IMR-90 (cell line): ENCODE measurements at regions not wholly inside any gene's neighbourhood (a gene's known extent, or its start where the extent isn't known, plus 50 kb on each side); places are given as distances from the start of the nearest gene placed in this dataset.

Experiments
- ATAC-seq: fragments of 200-7000 bp; cut with Tn5 transposase; 2 replicates; pipeline ENCODE4 v1.9.1; 2020; ENCODE audit warnings: low read depth, mild to moderate bottlenecking, moderate library complexity
- BruUV-seq: library from RNA; stranded (reverse); fragments of 400-500 nt; replicated peaks from 2 replicates; lab custom pipeline; 2021; lab: Mats Ljungman, UMichigan
- CTCF ChIA-PET: fragments of 300-600 bp; formaldehyde crosslinking; extraction: SDS; loops from one replicate; lab custom pipeline; 2021; ENCODE audit warnings: antibody characterized with exemption; lab: Yijun Ruan, JAX
- POLR2A ChIA-PET: fragments of 300-600 bp; sonication (Branson Sonifier 250); formaldehyde crosslinking; loops from one replicate; lab custom pipeline; 2022; ENCODE audit warnings: antibody characterized with exemption; ENCODE audit not compliant: unreplicated experiment; lab: Charles Lee
- DNase-seq: peaks from one replicate; pipeline ENCODE4 v3.0.0; 2013
- H2AFZ ChIP-seq: replicated peaks from 2 replicates; pipeline ENCODE3; 2013; ENCODE audit warnings: low read length, mild to moderate bottlenecking; ENCODE audit not compliant: poor library complexity
- H2AK5ac ChIP-seq: 2 replicates; pipeline ENCODE4 v1.6.1; 2013; ENCODE audit warnings: low read depth, low read length, inconsistent platforms
- H2AK9ac ChIP-seq: replicated peaks from 2 replicates; pipeline ENCODE3; 2013; ENCODE audit warnings: mild to moderate bottlenecking, low read depth, low read length, moderate library complexity; ENCODE audit not compliant: poor library complexity
- H2BK120ac ChIP-seq: 2 replicates; pipeline ENCODE4 v1.6.1; 2013; ENCODE audit warnings: low read depth, low read length, inconsistent platforms
- H2BK15ac ChIP-seq: 3 replicates; pipeline ENCODE4 v1.6.1; 2013; ENCODE audit warnings: low read depth, low read length, inconsistent platforms
- H2BK20ac ChIP-seq: 2 replicates; pipeline ENCODE4 v1.6.1; 2013; ENCODE audit warnings: low read depth, mild to moderate bottlenecking, inconsistent platforms, low read length, moderate library complexity
- H2BK5ac ChIP-seq: 2 replicates; pipeline ENCODE4 v1.6.1; 2013; ENCODE audit warnings: mild to moderate bottlenecking, low read depth, low read length, inconsistent platforms; ENCODE audit not compliant: poor library complexity, severe bottlenecking
- H3K14ac ChIP-seq: replicated peaks from 2 replicates; pipeline ENCODE4 v1.6.1; 2013; ENCODE audit warnings: low read depth, low read length, inconsistent platforms
- H3K18ac ChIP-seq: 2 replicates; pipeline ENCODE4 v1.6.1; 2013; ENCODE audit warnings: low read depth, low read length, control low read depth
- H3K23ac ChIP-seq: 2 replicates; pipeline ENCODE4 v1.6.1; 2013; ENCODE audit warnings: low read depth, low read length, inconsistent platforms
- H3K27ac ChIP-seq: 2 replicates; pipeline ENCODE4 v1.5.1; 2013; ENCODE audit warnings: mild to moderate bottlenecking, control low read depth, low read length; ENCODE audit not compliant: insufficient read depth
- H3K27me3 ChIP-seq: 2 replicates; pipeline ENCODE4 v1.6.1; 2013; ENCODE audit warnings: low read length; ENCODE audit not compliant: control insufficient read depth, insufficient read depth
- H3K36me3 ChIP-seq: 2 replicates; pipeline ENCODE4 v1.6.1; 2013; ENCODE audit warnings: low read length, mixed read lengths; ENCODE audit not compliant: control insufficient read depth, insufficient read depth
- H3K4ac ChIP-seq: 2 replicates; pipeline ENCODE4 v1.6.1; 2013; ENCODE audit warnings: low read depth, low read length, inconsistent platforms
- H3K4me1 ChIP-seq: 2 replicates; pipeline ENCODE4 v1.6.1; 2013; ENCODE audit warnings: low read length, mixed read lengths; ENCODE audit not compliant: control insufficient read depth, insufficient read depth
- H3K4me2 ChIP-seq: 2 replicates; pipeline ENCODE4 v1.6.1; 2013; ENCODE audit warnings: low read depth, mild to moderate bottlenecking, control low read depth, low read length, moderate library complexity
- H3K4me3 ChIP-seq: 2 replicates; pipeline ENCODE4 v1.5.1; 2013; ENCODE audit warnings: low read depth, mild to moderate bottlenecking, control low read depth, low read length, moderate library complexity; ENCODE audit not compliant: insufficient read depth
- H3K56ac ChIP-seq: 2 replicates; pipeline ENCODE4 v1.6.1; 2013; ENCODE audit warnings: low read length, inconsistent platforms; ENCODE audit not compliant: insufficient read depth; ENCODE audit errors: extremely low read depth
- H3K79me1 ChIP-seq, 2 experiments: 2 replicates each; pipeline ENCODE4 v1.6.1; 2013; ENCODE audit warnings: low read length in 2 of 2, inconsistent platforms in 1 of 2, low read depth in 1 of 2
- H3K9ac ChIP-seq: 2 replicates; pipeline ENCODE4 v1.6.1; 2013; ENCODE audit warnings: low read depth, low read length, control low read depth
- H3K9me1 ChIP-seq: 2 replicates; pipeline ENCODE4 v1.6.1; 2013; ENCODE audit warnings: low read length, inconsistent platforms; ENCODE audit not compliant: insufficient read depth
- H3K9me3 ChIP-seq: 2 replicates; pipeline ENCODE4 v1.6.1; 2013; ENCODE audit warnings: low read length; ENCODE audit not compliant: control insufficient read depth, insufficient read depth
- H4K20me1 ChIP-seq: 2 replicates; pipeline ENCODE4 v1.6.1; 2013; ENCODE audit warnings: low read length, inconsistent platforms; ENCODE audit not compliant: insufficient read depth
- H4K5ac ChIP-seq: 2 replicates; pipeline ENCODE4 v1.6.1; 2013; ENCODE audit warnings: mild to moderate bottlenecking, low read depth, low read length, control low read depth
- H4K8ac ChIP-seq, 2 experiments: 2 replicates each; pipeline ENCODE4 v1.6.1; 2013; ENCODE audit warnings: low read depth in 2 of 2, low read length in 2 of 2, control low read depth in 1 of 2, inconsistent platforms in 1 of 2
- H4K91ac ChIP-seq: 2 replicates; pipeline ENCODE4 v1.6.1; 2013; ENCODE audit warnings: low read depth, low read length, inconsistent platforms; ENCODE audit not compliant: insufficient read depth
- BHLHE40 ChIP-seq: fragments of 150-350 bp; IDR thresholded peaks from 2 replicates; pipeline ENCODE4 v1.6.1; 2016; ENCODE audit warnings: mild to moderate bottlenecking, low read depth, low read length
- CTCF ChIP-seq: conservative IDR thresholded peaks from 2 replicates; pipeline ENCODE4 v1.5.1; 2012; ENCODE audit warnings: mild to moderate bottlenecking, low read depth, low read length, improper control_type of control experiment
- ELK1 ChIP-seq: fragments of 150-350 bp; IDR thresholded peaks from 2 replicates; pipeline ENCODE4 v1.6.1; 2016; ENCODE audit warnings: low read depth, mild to moderate bottlenecking, low read length, moderate library complexity, borderline replicate concordance
- RAD21 ChIP-seq: IDR thresholded peaks from 2 replicates; pipeline ENCODE4 v1.6.1; 2012; ENCODE audit warnings: low read length, improper control_type of control experiment
- RCOR1 ChIP-seq: IDR thresholded peaks from 2 replicates; pipeline ENCODE4 v1.6.1; 2012; ENCODE audit warnings: mild to moderate bottlenecking, low read length, improper control_type of control experiment; ENCODE audit not compliant: insufficient replicate concordance
- SMC3 ChIP-seq: fragments of 150-350 bp; IDR thresholded peaks from 2 replicates; pipeline ENCODE4 v1.6.1; 2016; ENCODE audit warnings: low read depth, mild to moderate bottlenecking, antibody characterized with exemption, low read length, moderate library complexity
- WGBS, 2 experiments: methylation state at CpG; one replicate each; pipeline versions ENCODE4 v1.1.5 to v1.1.7; 2013; ENCODE audit warnings: missing lambda C conversion rate in 2 of 2; ENCODE audit not compliant: insufficient read length in 1 of 2; ENCODE audit errors: extremely low coverage in 2 of 2; 5-methylcytosine and 5-hydroxymethylcytosine counted together
- dilution Hi-C: fragments of 300-500 bp; cut with HindIII; formaldehyde crosslinking; loops from one replicate; pipeline ENCODE4 v1.14.3; 2018; ENCODE audit warnings: low sequenced_read_pairs; ENCODE audit not compliant: unreplicated experiment
- in situ Hi-C: fragments of 300-500 bp; cut with MboI; formaldehyde crosslinking; loops from 3 replicates; pipeline ENCODE4 v1.14.3; 2019; ENCODE audit warnings: low sequenced_read_pairs, inconsistent platforms, mixed read lengths
- intact Hi-C: fragments of 100-400 bp; cut with micrococcal nuclease; formaldehyde crosslinking; loops from 2 replicates; pipeline ENCODE4 v1.10.0; 2022

- ChIA-PET POLR2A (no interaction called here), CTCF (no interaction called here)
- dilution Hi-C loops: no loop called here
Measured at GRCh38 chr10:128943111-128943510, 523.9 kb upstream of the MGMT start.

More at GRCh38 chr10:128943111-128943510, 523.9 kb upstream of the MGMT start:
- Histone ChIP-seq H4K20me1 (no peaks in the 10 kb centered on the region), H3K4me1 (no peaks in the 10 kb centered on the region), H2AK5ac (no peak overlapping the region), H2BK5ac (no peak overlapping the region), H2BK120ac (no peak overlapping the region), H4K5ac (no peak overlapping the region), H2BK20ac (no peak overlapping the region), H3K23ac (no peak overlapping the region), H3K18ac (no peak overlapping the region), H3K79me1 (no peaks in the 10 kb centered on the region), H4K8ac (no peak overlapping the region), H3K56ac (no peak overlapping the region), H3K27me3 (no peaks in the 10 kb centered on the region), H3K9me1 (no peaks in the 10 kb centered on the region), H3K4me3 (no peak overlapping the region), H3K4me2 (no peak overlapping the region), H3K14ac (no peak overlapping the region), H3K4ac (no peak overlapping the region), H2AK9ac (no peak overlapping the region), H2BK15ac (no peak overlapping the region), H3K9me3 (peaks cover 32% of the 10 kb centered on the region), H3K9ac (no peak overlapping the region), H4K91ac (no peak overlapping the region), H3K27ac (no peak overlapping the region), H3K36me3 (no peaks in the 10 kb centered on the region), H2AFZ (no peak overlapping the region)
- DNase-seq (no peak), ATAC-seq (no peak)
- in situ Hi-C loops (no loop called here), intact Hi-C loops (no loop called here)
- 52% methylated on average over 4 of the region's 6 CpGs; no CpG with 5 or more reads in 1 of the 2 experiments for WGBS, 2 experiments
- BruUV-seq: no TSS peak
- no peak for TF ChIP-seq RAD21
- TF ChIP-seq ELK1: no peak
- TF ChIP-seq CTCF: no peak
- no peak for TF ChIP-seq RCOR1
- TF ChIP-seq BHLHE40: no peak
- no peak for TF ChIP-seq SMC3
